ENCODE measurements at regions not wholly inside any gene's neighbourhood (a gene's known extent, or its start where the extent isn't known, plus 50 kb on each side); places are given as distances from the start of the nearest gene placed in this dataset.

- TF ChIP-seq, protein P1, sequence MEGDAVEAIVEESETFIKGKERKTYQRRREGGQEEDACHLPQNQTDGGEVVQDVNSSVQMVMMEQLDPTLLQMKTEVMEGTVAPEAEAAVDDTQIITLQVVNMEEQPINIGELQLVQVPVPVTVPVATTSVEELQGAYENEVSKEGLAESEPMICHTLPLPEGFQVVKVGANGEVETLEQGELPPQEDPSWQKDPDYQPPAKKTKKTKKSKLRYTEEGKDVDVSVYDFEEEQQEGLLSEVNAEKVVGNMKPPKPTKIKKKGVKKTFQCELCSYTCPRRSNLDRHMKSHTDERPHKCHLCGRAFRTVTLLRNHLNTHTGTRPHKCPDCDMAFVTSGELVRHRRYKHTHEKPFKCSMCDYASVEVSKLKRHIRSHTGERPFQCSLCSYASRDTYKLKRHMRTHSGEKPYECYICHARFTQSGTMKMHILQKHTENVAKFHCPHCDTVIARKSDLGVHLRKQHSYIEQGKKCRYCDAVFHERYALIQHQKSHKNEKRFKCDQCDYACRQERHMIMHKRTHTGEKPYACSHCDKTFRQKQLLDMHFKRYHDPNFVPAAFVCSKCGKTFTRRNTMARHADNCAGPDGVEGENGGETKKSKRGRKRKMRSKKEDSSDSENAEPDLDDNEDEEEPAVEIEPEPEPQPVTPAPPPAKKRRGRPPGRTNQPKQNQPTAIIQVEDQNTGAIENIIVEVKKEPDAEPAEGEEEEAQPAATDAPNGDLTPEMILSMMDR (IDR thresholded peaks at IDR 0.05; ENCODE audit: low read depth, low read length) = no peak
- no peak overlapping the region for H3K4me3 ChIP-seq (ENCODE audit: low read depth, low read length)
Measured at GRCh38 chr15:31463521-31464102, 137.0 kb downstream of the KLF13 start.

DNA sequence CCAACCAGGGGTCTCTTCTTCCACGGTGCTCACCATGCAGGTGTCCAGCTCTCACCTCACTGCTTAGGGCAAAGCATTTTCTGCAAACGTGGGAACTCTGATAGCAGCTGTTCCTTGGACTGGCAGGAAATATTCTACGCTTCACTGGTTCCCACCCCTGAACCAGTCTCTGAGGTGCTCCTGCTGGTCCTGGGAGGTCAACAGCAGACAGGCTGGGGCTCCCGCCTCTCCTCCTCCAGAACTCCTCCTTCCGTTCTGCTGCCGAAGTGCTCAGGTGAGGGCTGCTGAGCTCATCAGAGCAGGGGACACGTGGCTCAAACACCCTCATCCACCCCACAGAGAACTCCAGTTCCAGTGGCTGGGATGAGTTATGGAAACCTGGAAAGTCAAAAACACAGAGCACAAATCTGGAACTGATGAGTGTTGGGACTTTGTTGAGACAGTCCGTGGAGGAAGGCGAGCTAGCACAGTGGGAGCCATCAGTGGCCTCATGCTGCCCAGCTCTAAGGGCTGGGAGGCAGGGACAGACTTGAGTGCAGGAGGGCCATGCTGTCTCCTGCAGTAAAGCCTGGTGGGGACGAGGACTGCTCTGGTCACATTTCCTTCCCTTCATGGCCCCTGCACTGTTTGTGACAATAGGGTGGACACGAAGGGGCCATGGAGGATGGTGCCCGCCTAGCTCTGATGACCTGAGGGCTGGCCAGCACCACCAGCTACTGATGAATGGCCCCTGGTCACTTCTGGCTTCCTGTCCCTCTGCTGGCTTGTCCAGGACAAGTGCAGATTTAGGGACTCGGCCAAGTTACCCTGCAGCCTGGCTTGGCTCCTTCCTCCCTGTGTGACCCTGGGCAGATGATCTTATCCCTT, 137.8 kb downstream of the KLF13 start:
- TF ChIP-seq, protein P1 (IDR thresholded peaks at IDR 0.05; ENCODE audit: low read depth, low read length) = no peak
- no peak overlapping the region for H3K4me3 ChIP-seq (ENCODE audit: low read depth, low read length)

DNA sequence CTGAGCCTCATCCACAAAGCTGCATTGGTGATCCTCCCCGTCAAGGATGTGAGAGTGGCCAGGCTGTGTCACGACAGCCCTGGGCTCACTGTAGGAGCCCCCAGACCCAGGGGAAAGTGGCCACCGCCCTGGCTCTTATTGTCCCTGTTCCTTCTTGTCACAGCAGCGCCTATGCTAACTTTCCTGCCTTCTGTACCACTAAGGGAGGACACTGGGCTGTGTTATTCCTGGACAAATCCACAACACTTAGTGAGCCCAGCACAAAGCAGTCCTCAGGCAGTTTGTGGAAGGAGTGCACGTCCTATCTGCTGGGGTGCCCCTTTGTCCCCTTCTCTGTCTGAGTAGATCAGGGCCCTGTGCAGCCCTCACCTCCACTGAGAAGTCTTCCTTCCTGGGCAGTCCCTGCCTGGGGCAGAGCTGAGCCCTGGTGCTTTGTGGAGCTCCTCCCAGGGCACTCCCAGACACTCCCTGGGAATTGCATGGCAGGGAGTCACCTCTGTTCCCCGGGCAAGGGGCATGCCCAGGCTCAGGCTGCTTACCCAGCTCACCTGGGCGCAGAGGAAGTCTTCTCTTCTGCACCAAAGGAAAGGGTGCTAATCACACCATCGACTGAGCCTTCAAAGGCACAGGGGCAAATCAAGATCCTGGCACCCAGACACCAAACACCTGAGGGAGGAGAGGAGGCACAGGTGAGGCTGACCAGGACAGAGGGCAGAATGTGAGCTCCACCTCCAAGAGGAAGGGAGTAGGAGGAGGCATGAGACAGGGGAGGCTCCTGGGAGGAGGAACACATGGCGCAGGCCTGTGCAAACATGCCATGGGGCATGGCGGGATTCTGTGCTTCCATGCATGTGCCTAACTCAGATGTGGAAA, 138.7 kb downstream of the KLF13 start:
- no peak overlapping the region for H3K4me3 ChIP-seq (ENCODE audit: low read depth, low read length)
- TF ChIP-seq, protein P1 (IDR thresholded peaks at IDR 0.05; ENCODE audit: low read depth, low read length) = no peak

- no peak overlapping the region for H3K4me3 ChIP-seq (ENCODE audit: low read depth, low read length)
- TF ChIP-seq, protein P1 (IDR thresholded peaks at IDR 0.05; ENCODE audit: low read depth, low read length) = no peak
Measured at GRCh38 chr15:31467361-31467760, 140.7 kb downstream of the KLF13 start.

- TF ChIP-seq, protein P1 (IDR thresholded peaks at IDR 0.05; ENCODE audit: low read depth, low read length) = no peak
- H3K4me3 ChIP-seq (ENCODE audit: low read depth, low read length) = no peak overlapping the region
Measured at GRCh38 chr15:31468911-31469785, 142.5 kb downstream of the KLF13 start.

- no peak overlapping the region for H3K4me3 ChIP-seq (ENCODE audit: low read depth, low read length)
- TF ChIP-seq, protein P1 (IDR thresholded peaks at IDR 0.05; ENCODE audit: low read depth, low read length) = no peak
Measured at GRCh38 chr15:31469786-31470525, 143.3 kb downstream of the KLF13 start.
